ENCODE measurements at regions not wholly inside any gene's neighbourhood (a gene's known extent, or its start where the extent isn't known, plus 50 kb on each side); places are given as distances from the start of the nearest gene placed in this dataset.
A peak's percentile ranks its signal among the peaks of the same experiment; 100 is the strongest.

GRCh38 chr10:57418476-57418875 is 849.2 kb downstream of the IPMK start:
- Histone ChIP-seq H3K4me3 (ENCODE audit: low read length) (no peak overlapping the region), H3K9me3 (replicated peaks; ENCODE audit: control insufficient read depth, low read depth, low read length) (peaks cover 4% of the 10 kb centered on the region), H3K36me3 (ENCODE audit: control insufficient read depth, insufficient read depth, low read length) (no peaks in the 10 kb centered on the region), H3K27ac (ENCODE audit: low read length) (no peak overlapping the region), H3K27me3 (ENCODE audit: control insufficient read depth, insufficient read depth, low read length) (no peaks in the 10 kb centered on the region), H3K4me1 (ENCODE audit: control insufficient read depth, insufficient read depth, low read length) (no peaks in the 10 kb centered on the region)
- WGBS (ENCODE audit: insufficient coverage): no CpG with 5 or more reads among the region's 6 CpGs
- no peak for DNase-seq

DNA sequence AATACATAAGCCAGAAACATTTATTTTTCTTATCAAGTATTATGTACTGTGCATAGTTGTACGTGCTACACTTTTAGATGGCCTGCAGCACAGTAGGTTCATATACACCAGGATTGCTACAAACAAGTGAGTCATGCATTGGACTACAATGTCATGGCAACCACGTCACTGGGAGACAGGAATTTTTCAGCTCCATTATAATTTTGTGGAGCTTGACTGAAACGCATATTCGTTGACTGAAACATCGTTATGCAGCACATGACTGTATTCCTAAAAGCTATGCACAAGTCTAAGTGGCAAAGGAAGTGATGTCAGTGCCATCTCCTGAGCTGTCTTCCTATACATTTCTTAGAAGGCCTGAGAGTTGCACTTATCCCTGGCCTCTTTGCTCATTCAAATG is 871.8 kb downstream of the IPMK start:
- Histone ChIP-seq H3K4me1 (ENCODE audit: control insufficient read depth, insufficient read depth, low read length) (no peaks in the 10 kb centered on the region), H3K27ac (ENCODE audit: low read length) (no peak overlapping the region), H3K9me3 (replicated peaks; ENCODE audit: control insufficient read depth, low read depth, low read length) (no peaks in the 10 kb centered on the region), H3K27me3 (ENCODE audit: control insufficient read depth, insufficient read depth, low read length) (no peaks in the 10 kb centered on the region), H3K36me3 (ENCODE audit: control insufficient read depth, insufficient read depth, low read length) (no peaks in the 10 kb centered on the region), H3K4me3 (ENCODE audit: low read length) (no peak overlapping the region)
- no peak for DNase-seq
- WGBS (ENCODE audit: insufficient coverage): 86% methylated on average over 4 of the region's 5 CpGs

DNA sequence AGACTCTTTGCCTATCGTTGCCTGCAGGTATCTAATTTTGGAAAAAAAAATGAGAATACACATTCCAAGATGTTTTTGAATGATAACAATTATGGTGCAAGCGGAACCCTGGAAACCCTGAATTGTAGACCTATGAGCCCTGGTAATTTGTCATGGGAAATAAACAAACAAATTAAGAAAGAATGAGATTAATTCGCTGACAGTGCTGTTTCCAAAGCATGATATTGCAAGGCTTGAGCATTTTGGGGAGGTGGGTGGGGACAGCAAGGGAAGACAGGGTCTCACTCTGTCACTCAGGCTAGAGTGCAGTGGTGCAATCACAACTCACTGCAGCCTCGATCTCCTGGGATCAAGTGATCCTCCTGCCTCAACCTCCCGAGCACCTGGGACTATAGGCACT is 900.3 kb downstream of the IPMK start:
- Histone ChIP-seq H3K27ac (ENCODE audit: low read length) (no peak overlapping the region), H3K4me1 (ENCODE audit: control insufficient read depth, insufficient read depth, low read length) (no peaks in the 10 kb centered on the region), H3K9me3 (replicated peaks; ENCODE audit: control insufficient read depth, low read depth, low read length) (no peaks in the 10 kb centered on the region), H3K36me3 (ENCODE audit: control insufficient read depth, insufficient read depth, low read length) (no peaks in the 10 kb centered on the region), H3K4me3 (ENCODE audit: low read length) (no peak overlapping the region), H3K27me3 (ENCODE audit: control insufficient read depth, insufficient read depth, low read length) (no peaks in the 10 kb centered on the region)
- no peak for DNase-seq
- WGBS (ENCODE audit: insufficient coverage): 86% methylated on average over 1 of the region's 5 CpGs

DNA sequence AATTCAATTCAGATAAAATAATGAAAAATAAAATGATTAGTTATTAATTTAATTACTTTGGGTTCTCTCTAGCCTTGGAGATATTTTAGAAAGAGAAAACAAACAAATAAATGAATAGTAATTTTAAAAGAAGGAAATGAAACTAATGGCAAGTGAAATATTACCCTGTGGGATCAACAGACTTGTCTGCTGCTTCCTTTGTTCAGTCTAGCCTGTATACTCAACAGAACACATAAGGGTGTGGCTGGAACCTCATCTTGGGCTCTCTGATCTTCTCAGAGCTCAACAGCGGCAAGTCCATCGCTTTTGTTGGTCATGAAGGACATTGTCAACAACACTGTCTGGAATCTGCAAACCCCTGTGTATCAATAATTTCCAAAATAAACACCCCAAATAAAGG is 904.9 kb downstream of the IPMK start:
- no CpG with 5 or more reads among the region's 2 CpGs for WGBS (ENCODE audit: insufficient coverage)
- DNase-seq: no peak
- H3K4me1 ChIP-seq (ENCODE audit: control insufficient read depth, insufficient read depth, low read length): no peaks in the 10 kb centered on the region
- no peak overlapping the region for H3K27ac ChIP-seq (ENCODE audit: low read length)
- H3K36me3 ChIP-seq (ENCODE audit: control insufficient read depth, insufficient read depth, low read length): no peaks in the 10 kb centered on the region
- H3K4me3 ChIP-seq (ENCODE audit: low read length): no peak overlapping the region
- no peaks in the 10 kb centered on the region for H3K9me3 ChIP-seq (replicated peaks; ENCODE audit: control insufficient read depth, low read depth, low read length)
- H3K27me3 ChIP-seq (ENCODE audit: control insufficient read depth, insufficient read depth, low read length): no peaks in the 10 kb centered on the region

- H3K36me3 ChIP-seq (ENCODE audit: control insufficient read depth, insufficient read depth, low read length): no peaks in the 10 kb centered on the region
- H3K4me3 ChIP-seq (ENCODE audit: low read length): no peak overlapping the region
- peaks cover 4% of the 10 kb centered on the region for H3K9me3 ChIP-seq (replicated peaks; ENCODE audit: control insufficient read depth, low read depth, low read length)
- no peak for DNase-seq
- H3K27ac ChIP-seq (ENCODE audit: low read length): no peak overlapping the region
- H3K27me3 ChIP-seq (ENCODE audit: control insufficient read depth, insufficient read depth, low read length): no peaks in the 10 kb centered on the region
- 78% methylated on average over 2 of the region's 4 CpGs for WGBS (ENCODE audit: insufficient coverage)
- no peaks in the 10 kb centered on the region for H3K4me1 ChIP-seq (ENCODE audit: control insufficient read depth, insufficient read depth, low read length)
These were observed 914.2 kb downstream of the IPMK start for GRCh38 chr10:57353403-57354003.

DNA sequence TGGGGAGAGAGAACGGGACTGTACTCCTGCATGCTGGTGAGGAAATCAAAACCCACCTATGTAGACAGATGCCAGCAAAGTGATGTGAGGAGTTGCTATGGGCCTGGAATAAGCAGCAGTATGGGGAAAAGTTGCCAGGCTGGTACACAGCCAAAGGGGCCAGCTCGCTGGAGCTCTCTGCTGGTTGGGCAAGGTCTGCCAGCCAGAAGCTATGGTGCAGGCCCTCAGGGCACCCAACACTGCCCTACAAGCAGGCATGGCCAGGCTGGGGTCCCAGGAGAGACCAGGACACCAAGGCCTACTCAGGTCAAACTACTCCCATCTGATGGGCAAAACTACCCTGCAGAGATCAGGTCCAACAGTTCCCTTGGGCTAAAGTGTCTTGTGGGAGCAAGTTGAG is 916.6 kb downstream of the IPMK start:
- H3K27ac ChIP-seq (ENCODE audit: low read length): no peak overlapping the region
- H3K36me3 ChIP-seq (ENCODE audit: control insufficient read depth, insufficient read depth, low read length): no peaks in the 10 kb centered on the region
- peaks cover 6% of the 10 kb centered on the region for H3K9me3 ChIP-seq (replicated peaks; ENCODE audit: control insufficient read depth, low read depth, low read length)
- H3K4me3 ChIP-seq (ENCODE audit: low read length): no peak overlapping the region
- H3K4me1 ChIP-seq (ENCODE audit: control insufficient read depth, insufficient read depth, low read length): no peaks in the 10 kb centered on the region
- H3K27me3 ChIP-seq (ENCODE audit: control insufficient read depth, insufficient read depth, low read length): no peaks in the 10 kb centered on the region
- WGBS (ENCODE audit: insufficient coverage): 93% methylated on average over 2 of the region's 2 CpGs
- no peak for DNase-seq

DNA sequence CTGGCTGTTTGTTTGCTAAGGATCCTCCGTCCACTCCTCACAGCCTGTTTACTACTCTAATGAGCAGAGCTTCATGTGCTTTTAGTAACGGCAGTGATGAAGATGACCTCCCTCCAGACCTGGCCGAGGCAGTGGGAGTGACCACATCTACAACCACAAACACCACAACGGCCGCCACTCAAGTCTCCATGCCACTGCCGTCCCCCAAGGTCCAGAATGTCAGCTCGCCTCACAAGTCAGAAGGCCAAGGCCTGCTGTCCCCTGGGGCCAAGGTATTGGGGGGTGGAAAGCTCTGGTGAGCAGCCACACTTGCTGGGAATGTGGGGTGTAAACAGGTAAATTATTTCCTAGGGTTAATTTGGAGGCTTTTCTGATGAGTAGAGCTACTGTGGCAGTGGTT is 926.4 kb downstream of the IPMK start:
- WGBS (ENCODE audit: insufficient coverage): 92% methylated on average over 2 of the region's 7 CpGs
- Histone ChIP-seq H3K36me3 (ENCODE audit: control insufficient read depth, insufficient read depth, low read length) (no peaks in the 10 kb centered on the region), H3K4me3 (ENCODE audit: low read length) (no peak overlapping the region), H3K27ac (ENCODE audit: low read length) (no peak overlapping the region), H3K9me3 (replicated peaks; ENCODE audit: control insufficient read depth, low read depth, low read length) (peaks cover 15% of the 10 kb centered on the region), H3K4me1 (ENCODE audit: control insufficient read depth, insufficient read depth, low read length) (no peaks in the 10 kb centered on the region), H3K27me3 (ENCODE audit: control insufficient read depth, insufficient read depth, low read length) (no peaks in the 10 kb centered on the region)
- DNase-seq: no peak

DNA sequence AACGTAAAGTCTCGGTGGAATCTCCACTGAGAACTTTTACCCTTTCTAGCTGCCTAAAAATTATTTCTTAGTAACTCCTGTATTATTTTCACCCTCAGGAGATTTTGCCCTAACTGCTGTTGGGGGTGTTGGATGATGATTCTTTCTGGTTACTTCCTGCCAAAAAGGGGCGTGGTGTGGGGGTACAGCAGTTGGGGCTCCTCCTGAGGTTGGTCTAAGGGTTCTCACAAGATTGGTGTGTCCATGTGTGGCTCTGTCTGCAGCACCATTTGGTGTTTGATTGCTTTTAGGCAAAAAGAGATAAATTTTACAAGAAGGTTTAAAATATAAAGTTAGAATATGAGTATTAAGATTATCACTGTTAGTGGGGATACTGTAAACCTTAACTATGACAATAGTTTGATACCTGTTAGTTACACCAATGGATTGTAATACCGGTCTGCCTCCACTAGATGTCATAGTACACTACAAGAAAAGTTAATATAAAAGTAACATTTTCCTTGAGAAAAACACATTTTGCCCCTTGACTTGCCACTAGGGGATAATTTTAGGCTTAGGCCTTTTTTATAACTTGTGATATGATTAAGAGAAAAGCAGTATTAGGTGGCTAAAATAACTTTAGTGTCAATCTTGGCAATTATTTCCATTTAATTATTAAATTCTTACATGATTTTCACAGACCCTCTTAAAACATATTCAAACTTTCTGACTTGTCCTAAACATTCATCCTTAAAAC is 928.7 kb downstream of the IPMK start:
- no peaks in the 10 kb centered on the region for H3K27me3 ChIP-seq (ENCODE audit: control insufficient read depth, insufficient read depth, low read length)
- no peak overlapping the region for H3K4me3 ChIP-seq (ENCODE audit: low read length)
- H3K9me3 ChIP-seq (replicated peaks; ENCODE audit: control insufficient read depth, low read depth, low read length): peaks cover 13% of the 10 kb centered on the region
- no peak overlapping the region for H3K27ac ChIP-seq (ENCODE audit: low read length)
- DNase-seq: peak; percentile 22
- no peaks in the 10 kb centered on the region for H3K36me3 ChIP-seq (ENCODE audit: control insufficient read depth, insufficient read depth, low read length)
- WGBS (ENCODE audit: insufficient coverage): 0% methylated on average over 1 of the region's 4 CpGs
- H3K4me1 ChIP-seq (ENCODE audit: control insufficient read depth, insufficient read depth, low read length): no peaks in the 10 kb centered on the region

GRCh38 chr10:57336865-57337264 is 930.8 kb downstream of the IPMK start:
- no peaks in the 10 kb centered on the region for H3K9me3 ChIP-seq (replicated peaks; ENCODE audit: control insufficient read depth, low read depth, low read length)
- WGBS (ENCODE audit: insufficient coverage): 93% methylated on average over 6 of the region's 14 CpGs
- no peak for DNase-seq

GRCh38 chr10:57336341-57336740 is 931.4 kb downstream of the IPMK start:
- no peak for DNase-seq
- H3K27ac ChIP-seq (ENCODE audit: low read length): no peak overlapping the region
- no peaks in the 10 kb centered on the region for H3K27me3 ChIP-seq (ENCODE audit: control insufficient read depth, insufficient read depth, low read length)
- 81% methylated on average over 10 of the region's 12 CpGs for WGBS (ENCODE audit: insufficient coverage)
- H3K36me3 ChIP-seq (ENCODE audit: control insufficient read depth, insufficient read depth, low read length): no peaks in the 10 kb centered on the region
- H3K9me3 ChIP-seq (replicated peaks; ENCODE audit: control insufficient read depth, low read depth, low read length): no peaks in the 10 kb centered on the region
- H3K4me1 ChIP-seq (ENCODE audit: control insufficient read depth, insufficient read depth, low read length): no peaks in the 10 kb centered on the region
- H3K4me3 ChIP-seq (ENCODE audit: low read length): no peak overlapping the region

More at GRCh38 chr10:57336865-57337264, 930.8 kb downstream of the IPMK start:
- no peak overlapping the region for H3K4me3 ChIP-seq (ENCODE audit: low read length)
- H3K27ac ChIP-seq (ENCODE audit: low read length): no peak overlapping the region
- H3K4me1 ChIP-seq (ENCODE audit: control insufficient read depth, insufficient read depth, low read length): no peaks in the 10 kb centered on the region
- H3K27me3 ChIP-seq (ENCODE audit: control insufficient read depth, insufficient read depth, low read length): no peaks in the 10 kb centered on the region
- no peaks in the 10 kb centered on the region for H3K36me3 ChIP-seq (ENCODE audit: control insufficient read depth, insufficient read depth, low read length)

Measured in muscle of leg (tissue), 3 donors.